Stimulated activated CD4-positive, alpha-beta T cell treated with anti-CD3 and anti-CD28 coated beads, TNF-alpha, amount 100 ng/mL, for 48 hours (primary cell): ENCODE measurements at regions not wholly inside any gene's neighbourhood (a gene's known extent, or its start where the extent isn't known, plus 50 kb on each side); places are given as distances from the start of the nearest gene placed in this dataset.

Source experiments
- DNase-seq, 3 donors: peaks; one replicate each; pipeline ENCODE4 v3.0.0-alpha.2; 2020; ENCODE audit warnings: low read depth in 3 of 3

GRCh38 chr4:181536196-181536746, 706.9 kb upstream of the TENM3 start:
- DNase-seq = no peak

GRCh38 chr4:181536811-181537434, 706.3 kb upstream of the TENM3 start:
- DNase-seq = no peak

GRCh38 chr4:181538431-181538830, 704.8 kb upstream of the TENM3 start:
- no peak for DNase-seq

- DNase-seq = no peak
Observed at GRCh38 chr4:181541396-181541795, 701.8 kb upstream of the TENM3 start.

- no peak for DNase-seq
Observed at GRCh38 chr4:181548873-181549575, 694.2 kb upstream of the TENM3 start.

GRCh38 chr4:181549576-181550188, 693.5 kb upstream of the TENM3 start:
- DNase-seq = no peak

GRCh38 chr4:181550381-181550780, 692.8 kb upstream of the TENM3 start:
- DNase-seq = no peak

GRCh38 chr4:181559637-181560036, 683.6 kb upstream of the TENM3 start:
- no peak for DNase-seq

- no peak for DNase-seq
Observed at GRCh38 chr4:181562399-181562798, 680.8 kb upstream of the TENM3 start.

- DNase-seq = no peak
Observed at GRCh38 chr4:181564625-181565024, 678.6 kb upstream of the TENM3 start.

- DNase-seq = no peak
Observed at GRCh38 chr4:181566490-181566889, 676.7 kb upstream of the TENM3 start.

- DNase-seq = no peak
Observed at GRCh38 chr4:181569553-181569952, 673.6 kb upstream of the TENM3 start.

- no peak for DNase-seq
Observed at GRCh38 chr4:181578911-181579310, 664.3 kb upstream of the TENM3 start.

GRCh38 chr4:181579486-181579885, 663.7 kb upstream of the TENM3 start:
- no peak for DNase-seq

- no peak for DNase-seq
Observed at GRCh38 chr4:181581983-181582382, 661.2 kb upstream of the TENM3 start.

- DNase-seq = no peak
Observed at GRCh38 chr4:181582595-181582994, 660.6 kb upstream of the TENM3 start.

- no peak for DNase-seq
Observed at GRCh38 chr4:181588733-181589302, 654.4 kb upstream of the TENM3 start.

GRCh38 chr4:181592221-181592745, 650.9 kb upstream of the TENM3 start:
- DNase-seq = no peak

- no peak for DNase-seq
Observed at GRCh38 chr4:181593703-181594102, 649.5 kb upstream of the TENM3 start.

- no peak for DNase-seq
Observed at GRCh38 chr4:181594188-181594587, 649.0 kb upstream of the TENM3 start.

- no peak for DNase-seq
Observed at GRCh38 chr4:181595716-181596115, 647.5 kb upstream of the TENM3 start.

- DNase-seq = no peak
Observed at GRCh38 chr4:181597766-181598165, 645.4 kb upstream of the TENM3 start.
